ENCODE measurements at regions not wholly inside any gene's neighbourhood (a gene's known extent, or its start where the extent isn't known, plus 50 kb on each side); places are given as distances from the start of the nearest gene placed in this dataset.

DNA sequence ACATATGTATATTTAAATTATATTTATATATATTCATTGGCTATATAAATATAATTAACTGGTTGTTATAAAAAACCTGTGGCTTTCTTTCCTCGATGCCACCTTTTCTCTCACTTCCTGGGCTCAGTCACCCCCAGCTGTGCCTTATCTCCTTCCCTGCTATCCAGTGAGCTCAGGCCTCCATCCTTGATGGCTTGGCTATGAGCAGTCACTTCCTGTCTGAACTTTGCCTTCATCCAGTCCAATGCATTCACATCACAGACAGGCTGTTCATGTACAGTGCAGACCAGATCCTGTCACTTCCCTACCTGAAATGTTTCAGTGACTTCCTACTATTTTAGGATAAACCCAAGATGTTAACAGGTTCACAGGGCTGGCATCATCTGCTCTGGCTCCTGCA lies 115.3 kb upstream of the PRB2 start:
- Histone ChIP-seq H3K79me2 (ENCODE audit: control insufficient read depth, insufficient read depth, low read length) (no peaks in the 10 kb centered on the region), H3K27me3 (ENCODE audit: control insufficient read depth in 2 of 2, insufficient read depth in 2 of 2, low read length in 2 of 2) (peaks cover 5 to 18% of the 10 kb centered on the region in 2 experiments), H3K4me1 (ENCODE audit: control insufficient read depth, extremely low read depth, insufficient read depth, low read length) (no peaks in the 10 kb centered on the region), H2AFZ (ENCODE audit: low read depth, low read length) (no peak overlapping the region), H3K4me2 (ENCODE audit: insufficient read depth, low read length) (no peak overlapping the region), H3K27ac (ENCODE audit: insufficient read depth, low read depth, low read length) (no peak overlapping the region), H3K9me3 (replicated peaks; ENCODE audit: control insufficient read depth, insufficient read depth, low read length) (no peaks in the 10 kb centered on the region), H3K9ac (replicated peaks; ENCODE audit: extremely low read depth, insufficient read depth, low read length) (no peak overlapping the region), H4K20me1 (replicated peaks; ENCODE audit: control insufficient read depth, extremely low read depth, insufficient read depth, low read length) (no peaks in the 10 kb centered on the region), H3K9me1 (replicated peaks; ENCODE audit: control insufficient read depth, extremely low read depth, insufficient read depth, low read length) (no peaks in the 10 kb centered on the region), H3K4me3 (replicated peaks in 1 of 3; ENCODE audit: insufficient read depth in 1 of 3, low read depth in 1 of 3, low read length in 3 of 3) (no peak overlapping the region), H3K36me3 (ENCODE audit: control insufficient read depth in 2 of 2, extremely low read depth in 1 of 2, insufficient read depth in 2 of 2, low read length in 2 of 2) (no peaks in the 10 kb centered on the region)
- intact Hi-C loops (cut with micrococcal nuclease) (no loop called here), dilution Hi-C loops (cut with MboI; ENCODE audit: extremely low pct_ligation_motif_present, low sequenced_read_pairs) (no loop called here)
- BruUV-seq (replicated peaks) = no TSS peak
- FAIRE-seq = no peak
- DNase-seq (ENCODE audit: low read depth, low spot score) = no peak
- TF ChIP-seq FOS (IDR thresholded peaks at IDR 0.05; ENCODE audit: borderline replicate concordance, insufficient read depth, low read length) (no peak), GATA2 (IDR thresholded peaks at IDR 0.05; ENCODE audit: insufficient read depth, insufficient read length, low read depth, low read length) (peak; percentile 60), MYC (IDR thresholded peaks at IDR 0.05; ENCODE audit: low read depth, low read length) (no peak), JUN (IDR thresholded peaks at IDR 0.05; ENCODE audit: borderline replicate concordance, insufficient read depth, insufficient read length, low read depth) (no peak)
- POLR2A ChIA-PET = no interaction called here
- CTCF ChIA-PET = no interaction called here

DNA sequence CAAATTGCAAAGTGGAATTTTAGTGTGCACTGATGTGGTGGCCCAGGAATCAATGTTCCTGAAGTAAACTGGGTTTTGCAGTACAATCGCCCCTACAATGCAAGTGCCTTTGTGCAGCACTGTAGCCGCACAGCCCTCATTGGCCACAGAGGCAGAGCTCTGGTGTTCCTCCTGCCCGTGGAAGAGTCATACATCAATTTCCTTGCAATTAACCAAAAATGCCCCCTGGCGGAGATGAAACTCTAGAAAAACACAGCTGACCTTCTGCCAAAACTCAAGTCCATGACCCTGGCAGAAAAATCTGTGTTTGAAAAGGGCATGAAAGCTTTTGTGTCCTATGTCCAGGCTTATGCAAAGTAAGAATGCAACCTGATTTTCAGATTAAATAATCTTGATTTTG lies 117.9 kb upstream of the PRB2 start:
- H3K9me1 ChIP-seq (replicated peaks; ENCODE audit: control insufficient read depth, extremely low read depth, insufficient read depth, low read length) = no peaks in the 10 kb centered on the region
- CTCF ChIA-PET = interaction anchor here (1.5 kb wide), 1 partner anchor 742 kb away, joined by 9 read pairs; no protein-coding TSS in a partner anchor
- intact Hi-C loops (cut with micrococcal nuclease) = no loop called here
- H3K4me3 ChIP-seq (replicated peaks in 1 of 3; ENCODE audit: insufficient read depth in 1 of 3, low read depth in 1 of 3, low read length in 3 of 3) = no peak overlapping the region
- H2AFZ ChIP-seq (ENCODE audit: low read depth, low read length) = no peak overlapping the region
- DNase-seq (ENCODE audit: low read depth, low spot score) = no peak
- dilution Hi-C loops (cut with MboI; ENCODE audit: extremely low pct_ligation_motif_present, low sequenced_read_pairs) = no loop called here
- POLR2A ChIA-PET = no interaction called here
- no peak overlapping the region for H3K4me2 ChIP-seq (ENCODE audit: insufficient read depth, low read length)
- H3K9ac ChIP-seq (replicated peaks; ENCODE audit: extremely low read depth, insufficient read depth, low read length) = no peak overlapping the region
- H3K4me1 ChIP-seq (ENCODE audit: control insufficient read depth, extremely low read depth, insufficient read depth, low read length) = no peaks in the 10 kb centered on the region
- peaks cover 9 to 15% of the 10 kb centered on the region in 2 experiments for H3K27me3 ChIP-seq (ENCODE audit: control insufficient read depth in 2 of 2, insufficient read depth in 2 of 2, low read length in 2 of 2)
- FAIRE-seq = no peak
- no peaks in the 10 kb centered on the region for H3K79me2 ChIP-seq (ENCODE audit: control insufficient read depth, insufficient read depth, low read length)
- no peaks in the 10 kb centered on the region for H3K9me3 ChIP-seq (replicated peaks; ENCODE audit: control insufficient read depth, insufficient read depth, low read length)
- no peaks in the 10 kb centered on the region for H3K36me3 ChIP-seq (ENCODE audit: control insufficient read depth in 2 of 2, extremely low read depth in 1 of 2, insufficient read depth in 2 of 2, low read length in 2 of 2)
- TF ChIP-seq POLR2AphosphoS5 (IDR thresholded peaks at IDR 0.05; ENCODE audit: insufficient read depth, low read depth, low read length) = no peak
- no peak for TF ChIP-seq JUN (IDR thresholded peaks at IDR 0.05; ENCODE audit: borderline replicate concordance, insufficient read depth, insufficient read length, low read depth)
- TF ChIP-seq EZH2 (IDR thresholded peaks at IDR 0.05; ENCODE audit: borderline replicate concordance, low read depth, low read length, severe bottlenecking) = no peak
- H3K27ac ChIP-seq (ENCODE audit: insufficient read depth, low read depth, low read length) = no peak overlapping the region
- no TSS peak for BruUV-seq (replicated peaks)
- H4K20me1 ChIP-seq (replicated peaks; ENCODE audit: control insufficient read depth, extremely low read depth, insufficient read depth, low read length) = no peaks in the 10 kb centered on the region

Data from endothelial cell of umbilical vein (primary cell).